ENCODE measurements at regions not wholly inside any gene's neighbourhood (a gene's known extent, or its start where the extent isn't known, plus 50 kb on each side); places are given as distances from the start of the nearest gene placed in this dataset.

DNA sequence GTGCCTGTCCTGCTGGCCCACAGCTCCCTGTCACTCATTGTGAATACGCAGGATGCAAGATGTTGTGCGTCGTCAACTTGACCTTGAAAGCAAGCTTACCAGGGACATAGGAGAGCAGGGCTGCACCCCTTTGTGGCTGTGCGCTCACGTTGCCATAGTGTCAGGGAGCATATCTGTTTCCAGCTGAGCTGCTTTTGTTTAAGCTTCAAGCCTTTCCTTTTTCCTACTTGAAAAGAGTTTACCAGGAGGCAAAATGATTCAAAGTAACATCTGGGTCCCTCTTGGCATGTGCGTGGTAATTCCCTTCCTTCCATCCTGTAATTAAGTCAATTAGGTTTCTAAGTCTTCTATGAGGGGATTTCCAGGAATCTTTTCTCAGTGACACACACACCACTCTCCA is 537.1 kb downstream of the AJAP1 start:
- H3K9me3 ChIP-seq (ENCODE audit: low read depth) = no peaks in the 10 kb centered on the region
- H3K4me3 ChIP-seq = no peak overlapping the region
- no peak overlapping the region for H3K9ac ChIP-seq
- TF ChIP-seq, protein P1, sequence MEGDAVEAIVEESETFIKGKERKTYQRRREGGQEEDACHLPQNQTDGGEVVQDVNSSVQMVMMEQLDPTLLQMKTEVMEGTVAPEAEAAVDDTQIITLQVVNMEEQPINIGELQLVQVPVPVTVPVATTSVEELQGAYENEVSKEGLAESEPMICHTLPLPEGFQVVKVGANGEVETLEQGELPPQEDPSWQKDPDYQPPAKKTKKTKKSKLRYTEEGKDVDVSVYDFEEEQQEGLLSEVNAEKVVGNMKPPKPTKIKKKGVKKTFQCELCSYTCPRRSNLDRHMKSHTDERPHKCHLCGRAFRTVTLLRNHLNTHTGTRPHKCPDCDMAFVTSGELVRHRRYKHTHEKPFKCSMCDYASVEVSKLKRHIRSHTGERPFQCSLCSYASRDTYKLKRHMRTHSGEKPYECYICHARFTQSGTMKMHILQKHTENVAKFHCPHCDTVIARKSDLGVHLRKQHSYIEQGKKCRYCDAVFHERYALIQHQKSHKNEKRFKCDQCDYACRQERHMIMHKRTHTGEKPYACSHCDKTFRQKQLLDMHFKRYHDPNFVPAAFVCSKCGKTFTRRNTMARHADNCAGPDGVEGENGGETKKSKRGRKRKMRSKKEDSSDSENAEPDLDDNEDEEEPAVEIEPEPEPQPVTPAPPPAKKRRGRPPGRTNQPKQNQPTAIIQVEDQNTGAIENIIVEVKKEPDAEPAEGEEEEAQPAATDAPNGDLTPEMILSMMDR (IDR thresholded peaks at IDR 0.05) = no peak
- TF ChIP-seq EZH2phosphoT487 (IDR thresholded peaks at IDR 0.05) = no peak
- TF ChIP-seq EZH2 (IDR thresholded peaks at IDR 0.05) = no peak
- Mint-ChIP-seq H3K36me3 (no peaks in the 10 kb centered on the region), H3K4me1 (peaks cover 19% of the 10 kb centered on the region), H3K27me3 (ENCODE audit: insufficient read depth, low read depth) (peaks cover 11% of the 10 kb centered on the region), H3K27ac (no peak overlapping the region), H3K9me3 (no peaks in the 10 kb centered on the region), H3K4me3 (no peak overlapping the region)
- no peaks in the 10 kb centered on the region for H3K79me2 ChIP-seq (ENCODE audit: low read depth)
- H3K36me3 ChIP-seq = no peaks in the 10 kb centered on the region
- H3F3A ChIP-seq (ENCODE audit: low read depth) = no peaks in the 10 kb centered on the region
- peaks cover 9% of the 10 kb centered on the region for H3K4me1 ChIP-seq
- H4K20me1 ChIP-seq (ENCODE audit: low read depth) = peaks cover 3% of the 10 kb centered on the region
- peak; percentile 44 for DNase-seq (ENCODE audit: low spot score)
- H3K4me2 ChIP-seq = no peak overlapping the region
- no peak overlapping the region for H2AFZ ChIP-seq (replicated peaks)
- H3K27me3 ChIP-seq = no peaks in the 10 kb centered on the region
- no peak overlapping the region for H3K27ac ChIP-seq

DNA sequence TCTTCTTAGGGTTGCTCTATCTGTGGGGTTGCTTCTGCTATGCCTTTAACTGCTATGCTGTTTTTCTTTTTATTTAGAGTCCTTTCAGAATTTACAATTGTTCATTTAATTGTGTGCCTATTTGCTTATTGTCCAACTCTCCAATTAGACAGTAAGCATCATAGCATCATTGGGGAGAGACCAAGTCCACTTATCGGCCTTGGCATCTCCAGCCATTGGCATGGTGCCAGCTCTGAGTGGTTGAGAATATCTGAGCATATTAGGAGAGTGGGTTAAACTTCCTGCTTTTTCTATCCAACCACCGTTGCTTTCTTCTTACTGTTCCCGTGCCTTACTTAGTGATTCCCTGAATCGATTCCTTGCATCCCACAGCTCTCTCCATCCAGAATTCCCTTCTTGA is 535.0 kb downstream of the AJAP1 start:
- Mint-ChIP-seq H3K27me3 (ENCODE audit: insufficient read depth, low read depth) (peaks cover 11% of the 10 kb centered on the region), H3K4me3 (no peak overlapping the region), H3K9me3 (no peaks in the 10 kb centered on the region), H3K27ac (no peak overlapping the region), H3K36me3 (no peaks in the 10 kb centered on the region), H3K4me1 (peaks cover 15% of the 10 kb centered on the region)
- H3F3A ChIP-seq (ENCODE audit: low read depth) = no peaks in the 10 kb centered on the region
- no peaks in the 10 kb centered on the region for H3K27me3 ChIP-seq
- no peaks in the 10 kb centered on the region for H3K36me3 ChIP-seq
- no peak for DNase-seq (ENCODE audit: low spot score)
- H2AFZ ChIP-seq (replicated peaks) = no peak overlapping the region
- TF ChIP-seq EZH2 (IDR thresholded peaks at IDR 0.05) = no peak
- TF ChIP-seq, protein P1 (IDR thresholded peaks at IDR 0.05) = no peak
- no peak for TF ChIP-seq EZH2phosphoT487 (IDR thresholded peaks at IDR 0.05)
- H3K4me1 ChIP-seq = peaks cover 9% of the 10 kb centered on the region
- H4K20me1 ChIP-seq (ENCODE audit: low read depth) = peaks cover 3% of the 10 kb centered on the region
- H3K9me3 ChIP-seq (ENCODE audit: low read depth) = no peaks in the 10 kb centered on the region
- no peak overlapping the region for H3K4me2 ChIP-seq
- H3K79me2 ChIP-seq (ENCODE audit: low read depth) = no peaks in the 10 kb centered on the region
- H3K9ac ChIP-seq = no peak overlapping the region
- no peak overlapping the region for H3K27ac ChIP-seq
- H3K4me3 ChIP-seq = no peak overlapping the region

DNA sequence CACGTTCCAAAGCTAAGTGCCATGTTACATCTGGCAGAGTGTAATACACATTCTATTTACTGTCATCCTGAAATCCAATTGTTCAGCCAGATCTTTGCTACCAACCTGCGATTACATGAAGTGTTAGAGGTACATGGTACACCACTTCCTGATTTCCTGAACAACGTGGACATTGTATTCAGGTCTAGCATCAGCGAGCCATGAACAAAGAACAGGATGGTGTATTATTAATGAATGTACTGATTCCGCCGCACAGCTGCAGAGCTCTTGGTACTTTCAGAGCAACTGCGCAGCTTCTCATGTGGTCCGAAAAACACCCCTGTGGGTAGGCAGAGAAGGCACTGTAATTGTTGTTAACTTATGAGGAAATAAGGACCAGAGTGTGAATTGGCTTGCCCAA is 511.4 kb downstream of the AJAP1 start:
- Mint-ChIP-seq H3K9me3 (peaks cover 5% of the 10 kb centered on the region), H3K4me1 (peaks cover 3% of the 10 kb centered on the region), H3K4me3 (no peak overlapping the region), H3K36me3 (no peaks in the 10 kb centered on the region), H3K27ac (no peak overlapping the region), H3K27me3 (ENCODE audit: insufficient read depth, low read depth) (peaks cover 3% of the 10 kb centered on the region)
- Histone ChIP-seq H3K4me1 (no peaks in the 10 kb centered on the region), H3K27me3 (no peaks in the 10 kb centered on the region), H2AFZ (replicated peaks) (no peak overlapping the region), H3K9me3 (ENCODE audit: low read depth) (no peaks in the 10 kb centered on the region), H3K27ac (no peak overlapping the region), H3K4me3 (no peak overlapping the region), H3K36me3 (no peaks in the 10 kb centered on the region), H3K79me2 (ENCODE audit: low read depth) (no peaks in the 10 kb centered on the region), H3K4me2 (no peak overlapping the region), H4K20me1 (ENCODE audit: low read depth) (no peaks in the 10 kb centered on the region), H3F3A (ENCODE audit: low read depth) (no peaks in the 10 kb centered on the region), H3K9ac (no peak overlapping the region)
- TF ChIP-seq, protein P1 (IDR thresholded peaks at IDR 0.05) = no peak
- TF ChIP-seq EZH2phosphoT487 (IDR thresholded peaks at IDR 0.05) (no peak), EZH2 (IDR thresholded peaks at IDR 0.05) (no peak)
- DNase-seq (ENCODE audit: low spot score) = no peak

All from neural progenitor cell (in vitro differentiated cells).